GM19239 (cell line): ENCODE measurements at regions not wholly inside any gene's neighbourhood (a gene's known extent, or its start where the extent isn't known, plus 50 kb on each side); places are given as distances from the start of the nearest gene placed in this dataset.

Experiments
- DNase-seq: peaks from one replicate; pipeline ENCODE4 v3.0.0; 2011; ENCODE audit warnings: low spot score; ENCODE audit not compliant: insufficient read length
- FAIRE-seq: peaks from 2 replicates; lab custom pipeline; 2011; peaks lifted over from hg19 to GRCh38; lab: Jason Lieb, UNC

DNA sequence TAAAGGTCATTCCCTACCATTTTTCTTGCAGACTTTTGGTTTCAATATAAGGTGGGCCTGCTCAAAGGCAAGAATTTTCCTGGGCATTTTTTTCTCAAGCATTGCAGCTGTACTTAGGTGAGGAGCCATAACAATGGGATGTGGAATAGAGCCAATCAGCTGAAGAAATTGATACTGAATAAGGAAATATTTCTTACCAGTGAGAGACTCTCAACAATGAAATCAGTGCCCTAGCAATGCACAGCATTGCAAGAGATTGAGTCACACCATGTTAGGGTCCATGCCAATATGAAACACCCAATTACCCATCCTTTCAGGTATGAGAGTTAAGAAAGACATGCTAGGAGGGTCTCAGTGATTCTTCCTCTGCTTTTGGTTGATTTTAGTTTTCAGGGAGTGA is 237.6 kb downstream of the SOX9 start:
- DNase-seq (no peak), FAIRE-seq (no peak)

DNA sequence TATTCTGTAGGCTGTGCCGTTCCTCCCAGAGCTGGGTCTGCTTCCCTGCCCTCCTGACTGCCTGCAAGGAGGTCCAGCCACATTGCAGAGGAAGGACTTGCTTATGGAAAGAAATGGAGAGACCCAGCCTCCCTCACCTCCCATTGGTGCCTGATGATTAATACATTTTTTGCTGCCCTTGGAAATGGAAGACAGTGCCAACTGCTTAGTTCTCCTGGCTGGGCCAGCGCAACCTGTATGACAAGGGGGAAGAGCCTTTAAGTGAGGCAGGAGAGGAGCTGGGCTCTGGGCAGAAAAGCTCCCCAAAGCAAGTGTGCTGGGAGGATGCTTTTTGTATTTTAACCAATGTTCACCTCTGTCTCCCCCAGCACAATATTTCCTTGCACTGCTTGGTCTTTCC is 238.5 kb downstream of the SOX9 start:
- no peak for DNase-seq
- no peak for FAIRE-seq

DNA sequence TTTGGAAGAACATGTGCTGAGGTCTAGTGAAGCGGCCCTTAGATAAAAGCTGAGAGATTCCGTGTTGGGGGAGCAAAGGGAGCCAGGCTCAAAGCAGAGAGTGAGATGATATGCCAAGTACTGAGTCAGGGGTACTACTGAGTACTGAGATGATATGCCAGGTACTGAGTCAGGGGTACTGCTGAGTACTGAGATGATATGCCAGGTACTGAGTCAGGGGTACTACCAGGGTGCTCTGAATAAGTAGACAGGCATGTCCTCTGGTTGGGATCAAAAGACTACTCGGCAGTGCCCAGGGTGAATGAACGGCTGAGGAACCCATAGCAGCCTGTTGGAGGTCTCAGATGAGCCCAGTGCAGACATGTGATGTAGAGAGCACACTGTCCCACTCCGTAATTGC is 239.0 kb downstream of the SOX9 start:
- FAIRE-seq (no peak), DNase-seq (no peak)

DNA sequence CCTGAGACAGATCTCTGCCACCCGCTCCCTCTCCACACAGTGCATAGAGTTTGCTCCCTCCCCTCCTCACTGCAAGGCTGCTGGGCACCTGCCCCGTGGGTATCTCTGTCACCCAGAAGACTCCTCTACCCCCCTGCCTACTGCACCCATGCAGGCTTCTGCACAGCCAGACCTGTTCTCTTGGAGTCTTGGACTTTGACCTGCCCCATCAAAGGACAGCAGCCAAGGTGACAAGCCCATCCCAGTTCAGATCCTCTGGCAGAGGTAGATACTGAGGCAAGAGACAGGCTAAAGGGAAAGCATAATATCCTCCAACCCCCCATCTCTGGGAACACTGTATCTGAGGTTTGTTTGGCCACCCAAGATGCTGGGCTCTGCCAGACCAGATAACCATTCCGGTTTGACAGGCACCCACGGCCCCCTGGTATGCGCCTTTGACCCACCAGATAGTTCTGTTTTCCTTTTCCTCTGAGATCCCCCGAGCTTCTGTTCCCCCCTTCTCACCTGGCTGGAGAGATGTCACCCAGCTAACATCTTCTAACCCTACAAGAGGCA is 239.6 kb downstream of the SOX9 start:
- FAIRE-seq: no peak
- no peak for DNase-seq

DNA sequence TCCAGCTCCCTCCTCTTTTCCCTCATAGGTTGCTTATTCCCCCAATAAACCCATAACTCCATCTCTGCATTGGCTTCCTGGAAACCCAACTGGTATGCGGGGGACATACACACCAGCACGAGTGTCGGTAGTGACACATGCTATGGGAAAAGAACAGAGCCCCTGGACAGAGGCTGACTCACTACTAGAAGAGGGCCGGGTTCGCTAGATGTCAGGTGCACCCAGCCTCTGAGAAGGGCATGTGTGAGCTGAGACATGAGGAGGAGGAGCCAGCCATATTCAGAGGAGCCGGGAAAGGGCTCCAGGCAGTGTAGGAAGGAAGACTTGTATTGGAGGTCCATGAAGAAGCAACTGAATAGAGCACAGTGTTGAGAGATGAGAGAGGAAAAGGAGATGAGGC is 241.1 kb downstream of the SOX9 start:
- DNase-seq (no peak), FAIRE-seq (no peak)

DNA sequence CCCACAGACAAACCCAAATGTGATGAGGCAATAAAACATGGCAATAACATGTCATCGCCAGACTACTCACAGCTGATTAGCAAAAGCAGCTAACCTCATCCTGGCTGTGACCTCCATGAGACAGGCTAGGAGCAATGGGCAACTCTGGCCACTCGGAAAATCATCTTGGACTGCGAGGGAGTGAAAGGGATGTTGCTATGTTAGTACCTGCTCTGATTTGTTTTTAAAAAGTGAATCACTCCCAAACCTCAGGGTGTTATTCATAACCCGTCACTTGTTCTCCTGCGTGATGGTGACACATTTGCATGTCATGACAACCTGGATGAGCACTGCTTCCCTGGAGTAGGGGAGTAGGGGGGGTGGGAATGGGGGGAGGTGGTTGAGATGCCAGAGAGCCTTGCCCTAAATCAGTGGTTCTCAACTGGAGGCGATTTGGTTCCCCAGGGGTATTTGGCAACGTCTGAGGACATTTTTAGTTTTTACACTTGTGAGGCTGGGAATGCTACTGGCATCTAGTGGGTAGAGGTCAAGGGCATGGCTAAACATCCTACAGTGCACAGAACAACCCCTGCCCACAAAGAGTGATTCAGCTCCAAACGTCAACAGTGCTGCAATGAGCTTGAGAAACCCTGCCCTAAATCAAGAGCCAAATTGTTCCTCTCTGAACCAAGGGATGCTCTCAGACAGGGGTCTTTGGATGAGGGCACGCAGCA is 241.7 kb downstream of the SOX9 start:
- FAIRE-seq (no peak), DNase-seq (no peak)

DNA sequence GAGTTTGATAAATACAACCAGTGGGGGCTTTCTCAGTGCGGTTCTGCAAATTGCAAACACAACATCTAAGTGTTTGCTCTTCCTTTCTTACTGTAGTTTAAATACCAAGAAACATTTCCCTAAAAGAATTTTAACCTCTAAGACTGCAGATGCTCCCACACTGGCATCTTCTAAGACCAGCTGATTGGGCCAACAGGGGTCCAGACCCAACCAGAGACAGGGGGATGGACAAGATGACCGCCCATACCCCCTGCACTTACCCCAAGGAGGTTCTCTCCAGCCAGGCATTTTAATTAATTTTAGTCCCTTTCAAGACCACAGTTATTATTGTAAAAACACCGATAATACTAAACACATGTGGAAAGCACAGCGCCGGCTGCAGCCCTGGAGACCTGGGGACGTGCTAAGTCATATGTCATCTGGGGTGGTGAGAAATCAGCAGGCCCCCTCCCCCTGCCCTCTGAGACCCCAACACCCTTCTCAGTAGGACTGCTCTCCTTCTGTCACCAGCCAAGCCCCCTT is 242.3 kb downstream of the SOX9 start:
- no peak for FAIRE-seq
- DNase-seq: no peak

DNA sequence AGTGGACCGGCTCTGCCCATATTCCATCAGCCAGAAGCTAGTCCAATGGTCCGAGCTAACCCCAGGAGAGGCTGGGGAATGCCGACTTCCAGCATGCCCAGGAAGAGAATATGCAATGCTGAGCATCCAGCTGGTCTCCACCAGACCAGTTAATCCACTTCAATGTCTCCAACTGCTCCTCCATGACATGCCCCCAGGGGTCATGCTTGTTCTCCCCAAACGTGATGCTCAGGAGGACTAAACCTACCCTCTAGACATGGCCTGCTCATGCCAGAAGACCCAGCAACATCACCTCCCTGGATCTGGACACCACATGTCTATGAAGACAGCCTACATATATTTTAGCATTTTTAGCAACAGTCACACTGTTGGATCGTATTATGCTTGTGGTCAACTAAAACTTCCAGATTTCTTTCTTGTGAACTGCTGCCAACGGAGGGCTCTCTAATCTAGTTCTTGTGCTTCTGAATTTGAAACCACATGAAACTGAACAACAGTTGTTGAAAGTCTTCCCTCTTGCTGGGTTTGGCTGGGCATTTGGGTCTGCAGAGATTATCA is 245.1 kb downstream of the SOX9 start:
- FAIRE-seq: no peak
- no peak for DNase-seq

DNA sequence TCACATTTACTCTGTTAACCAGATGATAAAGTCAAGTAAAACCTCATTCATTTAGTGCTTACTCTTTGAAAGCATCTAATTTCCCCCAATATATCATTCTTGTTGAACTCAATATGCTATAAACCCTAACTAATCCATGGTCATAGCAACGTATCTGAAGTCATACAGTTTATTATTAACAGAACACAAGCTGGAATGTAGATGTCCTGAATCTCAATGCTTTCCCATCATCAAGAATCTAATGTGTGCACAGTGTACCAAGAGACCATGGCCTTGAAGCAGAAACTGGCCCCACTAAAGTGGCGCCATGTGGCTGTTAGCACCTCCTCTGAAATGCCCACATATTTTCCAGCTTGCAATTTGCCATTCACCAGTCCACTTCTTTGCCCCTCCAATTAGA is 245.8 kb downstream of the SOX9 start:
- FAIRE-seq: no peak
- DNase-seq: no peak

DNA sequence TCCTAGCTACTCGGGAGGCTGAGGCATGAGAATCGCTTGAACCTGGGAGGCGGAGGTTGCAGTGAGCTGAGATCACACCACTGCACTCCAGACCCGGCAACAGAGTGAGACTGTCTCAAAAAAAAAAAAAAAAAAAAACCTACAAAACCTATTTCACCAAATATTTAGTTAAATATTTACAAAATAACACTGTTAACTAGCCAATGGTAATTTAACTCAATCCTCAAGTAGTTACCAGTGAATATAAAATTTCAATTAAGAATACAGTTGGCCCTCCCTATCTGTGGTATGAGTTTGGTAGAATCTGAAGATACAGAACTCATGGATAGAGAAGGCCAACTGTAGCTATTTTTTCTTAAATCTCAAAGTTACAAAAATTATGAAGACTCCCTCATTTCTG is 247.4 kb downstream of the SOX9 start:
- no peak for FAIRE-seq

DNA sequence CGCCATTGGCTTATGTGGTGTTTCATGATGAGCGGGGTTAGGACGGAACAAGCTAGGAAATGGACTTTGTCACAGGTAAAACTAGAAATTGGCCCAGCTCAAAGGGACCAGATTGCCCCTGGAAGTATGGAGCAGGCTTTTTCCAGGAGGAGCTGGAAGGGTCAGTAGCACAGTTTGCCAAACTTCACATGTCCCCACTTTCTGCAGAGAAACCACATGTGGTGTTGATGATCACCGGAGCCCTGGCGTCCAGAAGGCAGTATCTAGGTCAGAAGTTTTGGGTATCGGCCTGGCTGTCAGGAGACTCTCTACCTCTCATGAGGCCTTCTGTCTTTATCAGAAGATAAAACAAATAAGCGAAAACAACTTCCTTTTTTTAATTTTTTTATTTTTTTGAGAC is 248.5 kb downstream of the SOX9 start:
- DNase-seq (no peak), FAIRE-seq (no peak)

More for the DNA sequence above, 247.4 kb downstream of the SOX9 start:
- no peak for DNase-seq

DNA sequence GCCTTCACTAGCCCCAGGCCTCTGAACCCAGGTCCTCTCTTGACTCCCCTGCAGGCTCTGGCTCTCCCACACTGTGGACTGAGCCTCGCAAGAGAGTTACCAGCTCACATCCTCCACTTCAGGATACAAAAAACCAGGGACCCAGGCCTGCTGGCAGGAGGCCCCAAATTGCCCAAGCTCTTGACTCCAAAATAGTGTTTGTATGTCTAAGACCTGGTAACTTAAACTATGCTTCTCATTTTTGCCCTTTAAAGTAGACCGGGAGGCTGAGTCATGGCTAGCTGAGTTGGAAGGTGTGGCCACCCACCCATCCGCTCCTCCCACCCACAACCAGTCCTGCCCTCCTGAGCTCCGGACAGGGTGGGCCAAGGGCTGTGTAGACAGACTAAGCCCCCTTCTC is 250.0 kb downstream of the SOX9 start:
- DNase-seq: no peak

DNA sequence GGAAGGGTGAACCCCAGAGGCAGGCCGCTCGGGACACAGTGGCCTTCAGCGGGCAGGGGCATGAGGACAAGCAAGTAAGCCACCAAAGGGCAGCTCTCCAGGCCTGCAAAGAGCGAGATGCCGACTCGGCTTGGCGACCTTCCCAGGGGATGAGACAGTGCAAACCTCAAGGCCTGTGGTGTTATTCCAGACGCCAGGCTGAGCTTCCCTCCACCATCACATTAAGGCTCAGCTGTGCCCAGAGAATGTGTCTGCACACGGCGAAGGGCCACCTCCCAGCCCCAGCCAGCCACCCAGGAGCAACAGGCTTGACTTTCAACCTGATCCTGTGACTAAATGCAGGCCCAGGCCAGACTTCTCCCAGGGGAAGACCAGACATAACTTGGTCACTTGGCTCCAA is 251.4 kb downstream of the SOX9 start:
- FAIRE-seq: no peak
- DNase-seq: no peak

More for the DNA sequence above, 250.0 kb downstream of the SOX9 start:
- no peak for FAIRE-seq

DNA sequence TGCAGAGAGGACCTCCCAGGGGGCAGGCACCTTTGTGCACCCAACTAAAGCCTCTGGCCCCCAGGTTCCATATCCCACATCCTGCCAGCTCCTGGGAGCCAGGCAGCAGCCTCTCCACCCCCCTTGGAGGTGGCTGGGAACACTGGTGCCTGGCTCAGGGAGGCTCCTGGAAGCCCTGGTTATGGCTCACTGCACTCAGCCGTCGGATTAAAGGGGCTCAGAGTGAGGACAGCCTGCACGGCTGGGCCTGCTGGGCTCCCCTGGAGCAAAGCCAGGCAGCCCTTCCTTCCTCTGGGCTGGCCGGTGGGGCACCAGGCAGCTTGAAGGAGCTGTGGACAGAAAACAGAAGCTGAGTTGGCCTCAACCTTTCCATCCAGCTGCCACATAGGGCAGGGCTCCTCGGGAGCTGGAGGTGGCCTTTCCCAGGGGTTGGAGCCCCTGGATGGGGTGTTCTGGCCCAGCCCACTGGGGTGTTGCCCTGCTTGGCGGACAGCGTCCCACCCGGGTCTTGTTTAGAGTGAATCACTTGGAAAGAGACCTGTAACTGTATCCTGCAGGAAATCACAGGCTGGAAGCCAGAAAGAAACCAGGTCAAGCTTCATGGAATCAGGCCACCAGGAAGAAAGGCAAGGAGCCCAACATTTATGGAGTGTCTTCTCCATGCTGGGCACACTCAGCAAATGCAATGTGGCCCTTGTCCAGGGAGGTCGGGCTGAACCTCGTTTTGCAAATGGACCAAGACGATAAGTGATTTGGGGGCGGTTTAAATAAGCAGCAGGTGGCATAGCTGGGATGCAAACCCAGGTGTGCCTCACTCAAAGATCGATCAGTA is 253.3 kb downstream of the SOX9 start:
- FAIRE-seq: no peak

DNA sequence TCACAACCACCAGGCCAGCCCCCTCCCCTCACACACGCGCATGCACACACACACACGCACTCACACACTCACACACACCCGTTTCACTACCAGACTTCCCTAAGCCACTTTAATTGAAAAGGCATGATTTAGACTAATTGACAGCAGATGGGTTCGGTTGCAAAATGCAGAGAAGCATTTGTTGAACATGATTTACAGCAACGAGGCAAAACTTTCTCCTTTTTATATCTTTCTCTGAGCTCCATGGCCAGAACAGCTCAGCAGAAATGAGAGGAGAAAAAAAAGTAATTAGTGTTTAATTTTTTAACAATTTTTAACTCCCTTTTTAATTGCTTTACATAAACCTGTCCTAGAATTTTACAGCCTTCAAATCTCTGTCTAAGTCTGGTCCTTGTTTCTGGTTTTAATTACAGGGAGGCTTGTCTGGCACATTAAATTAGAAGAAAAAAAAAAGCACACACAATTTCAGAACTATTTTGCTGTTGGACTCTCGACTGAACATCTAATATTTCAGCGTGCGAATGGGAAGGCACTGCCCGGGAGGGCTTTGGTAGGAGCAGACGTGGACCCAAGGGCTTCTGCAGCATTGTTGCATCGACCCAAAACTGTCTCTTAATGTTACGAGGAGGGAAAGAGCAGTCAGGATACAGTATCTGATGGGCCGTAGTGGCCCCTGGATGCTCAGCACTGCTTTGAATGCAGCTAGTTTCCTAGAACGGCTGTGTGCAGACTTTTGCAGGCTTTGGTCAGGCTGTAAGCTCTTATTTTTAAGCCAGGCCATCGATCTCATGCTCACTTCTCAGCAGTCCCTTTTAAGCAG is 255.9 kb downstream of the SOX9 start:
- FAIRE-seq: no peak
- no peak for DNase-seq

More for the DNA sequence above, 253.3 kb downstream of the SOX9 start:
- DNase-seq: no peak

DNA sequence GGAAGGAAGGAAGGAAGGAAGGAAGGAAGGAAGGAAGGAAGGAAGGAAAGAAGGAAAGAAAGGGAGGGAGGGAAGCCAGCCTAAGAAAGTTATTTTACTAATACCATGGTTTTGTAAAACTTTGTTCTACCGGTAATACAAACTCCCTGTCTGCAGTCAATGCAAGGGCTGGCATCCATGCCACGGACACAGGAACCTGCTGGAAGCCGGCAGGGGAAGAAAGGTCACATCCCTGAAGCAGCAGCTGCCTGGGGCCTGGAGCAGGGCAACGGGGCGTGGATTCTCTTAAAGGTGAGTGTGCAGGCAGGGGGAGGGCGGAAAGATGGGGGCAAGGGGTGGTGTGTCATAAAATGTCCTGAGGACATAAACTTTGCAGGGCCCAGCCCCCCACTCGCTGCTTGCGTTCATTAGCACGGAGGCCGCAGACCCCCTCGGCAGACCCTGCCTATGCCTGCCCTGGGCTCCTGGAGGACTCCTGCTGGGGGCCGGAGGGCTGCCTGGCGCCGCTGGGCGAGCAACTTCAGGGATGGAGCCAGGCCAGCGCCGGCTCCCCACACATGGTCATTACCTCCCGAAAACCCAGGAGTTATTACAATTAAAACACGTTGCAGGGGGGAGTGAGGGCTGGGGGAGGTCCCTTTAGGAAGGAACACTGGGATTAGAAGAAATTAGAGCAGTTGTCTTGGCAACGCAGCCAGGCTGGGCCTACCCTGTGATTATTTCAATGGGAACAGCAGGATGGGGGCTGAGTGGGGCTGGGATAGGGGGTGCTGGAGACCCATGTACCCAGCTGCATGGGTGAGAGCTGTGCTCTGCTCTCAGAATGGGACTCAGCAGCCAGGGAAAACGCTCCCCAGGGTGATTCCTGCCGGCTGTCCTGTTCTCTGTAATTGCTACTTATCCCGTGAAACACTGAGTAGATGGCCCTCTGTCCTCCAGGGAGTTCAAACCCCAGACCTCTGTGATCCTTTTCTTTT is 257.9 kb downstream of the SOX9 start:
- FAIRE-seq: no peak
- DNase-seq: no peak

DNA sequence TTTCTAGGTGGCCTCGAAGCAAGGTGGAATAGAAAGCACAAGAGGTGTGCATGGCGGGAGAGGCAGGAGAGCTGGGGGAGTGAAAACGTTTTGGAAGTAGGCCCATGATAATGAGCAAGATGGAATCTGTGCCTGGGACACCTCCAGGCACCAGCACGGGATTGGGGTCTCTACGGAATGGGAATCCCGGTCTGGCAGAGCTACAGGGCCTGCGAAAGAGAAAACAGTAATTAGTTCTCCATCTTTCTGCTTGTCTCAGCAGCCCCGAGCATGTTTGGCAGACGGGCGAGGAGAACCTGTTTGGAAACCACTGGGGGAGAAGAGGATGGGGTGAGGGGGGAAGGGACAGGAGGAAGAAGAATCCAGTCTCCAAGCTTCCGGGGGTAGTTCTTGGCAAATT is 258.7 kb downstream of the SOX9 start:
- no peak for FAIRE-seq
- DNase-seq: no peak

DNA sequence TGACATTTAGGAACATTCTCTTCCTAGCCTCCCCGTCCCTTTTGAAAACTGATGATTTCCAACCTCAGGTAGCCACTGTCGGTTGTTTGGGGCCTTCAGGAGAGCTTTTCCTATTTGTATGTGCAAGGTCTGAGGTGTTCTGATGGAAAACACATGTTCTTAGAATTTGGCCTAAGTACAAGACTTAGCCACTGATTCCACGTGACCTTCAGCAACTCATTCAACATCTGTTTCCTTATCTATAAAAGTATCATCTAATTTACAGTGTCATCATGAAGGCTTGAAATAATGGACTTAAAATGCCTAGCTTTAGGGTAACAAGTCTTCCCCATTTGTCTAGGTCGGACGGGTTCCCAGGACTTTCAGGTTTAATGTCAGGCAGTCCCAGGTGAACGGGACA is 259.3 kb downstream of the SOX9 start:
- no peak for FAIRE-seq
- no peak for DNase-seq

DNA sequence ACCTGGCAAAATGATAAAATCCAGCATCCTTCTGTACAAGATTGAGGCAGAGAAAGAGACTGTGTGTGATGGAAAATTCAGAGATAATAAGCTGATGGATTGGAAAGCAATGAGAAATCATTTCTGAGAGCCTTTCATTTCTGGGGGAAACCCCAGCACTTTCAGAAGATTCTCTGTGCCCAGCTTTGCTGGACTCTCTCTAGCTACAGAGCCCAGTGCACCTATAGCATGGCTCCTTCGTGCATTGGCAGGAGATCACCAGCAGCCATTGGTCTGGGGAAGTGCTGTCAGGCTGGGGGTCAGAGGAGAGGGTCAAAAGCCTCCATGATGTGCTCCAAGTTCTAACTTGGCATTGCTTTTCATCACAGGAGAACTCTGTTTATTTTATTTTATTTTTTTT is 259.9 kb downstream of the SOX9 start:
- FAIRE-seq: no peak
- no peak for DNase-seq
